H9 (cell line): ENCODE measurements at regions not wholly inside any gene's neighbourhood (a gene's known extent, or its start where the extent isn't known, plus 50 kb on each side); places are given as distances from the start of the nearest gene placed in this dataset.

Source experiments
- DNase-seq: peaks from one replicate; pipeline ENCODE4 v3.0.0-alpha.2; 2017
- H2AFZ ChIP-seq: one replicate; pipeline ENCODE4 v1.6.1; 2013; ENCODE audit warnings: mild to moderate bottlenecking, low read length, control low read depth, moderate library complexity
- H2AK5ac ChIP-seq: 2 replicates; pipeline ENCODE4 v1.6.1; 2013; ENCODE audit warnings: low read length, control low read depth, mixed read lengths; ENCODE audit not compliant: insufficient read length
- H2BK120ac ChIP-seq: one replicate; pipeline ENCODE4 v1.6.1; 2013; ENCODE audit warnings: low read depth, mild to moderate bottlenecking, low read length, control low read depth, inconsistent platforms; ENCODE audit not compliant: poor library complexity, severe bottlenecking
- H2BK12ac ChIP-seq: 2 replicates; pipeline ENCODE4 v1.6.1; 2013; ENCODE audit warnings: low read length, control low read depth, mixed read lengths, low read depth; ENCODE audit not compliant: insufficient read length
- H2BK15ac ChIP-seq: 2 replicates; pipeline ENCODE4 v1.6.1; 2013; ENCODE audit warnings: low read depth, low read length, control low read depth
- H2BK20ac ChIP-seq: one replicate; pipeline ENCODE4 v1.6.1; 2013; ENCODE audit warnings: low read depth, mild to moderate bottlenecking, low read length, control low read depth, inconsistent platforms; ENCODE audit not compliant: poor library complexity, severe bottlenecking
- H2BK5ac ChIP-seq: 2 replicates; pipeline ENCODE4 v1.6.1; 2013; ENCODE audit warnings: low read length, control low read depth, mixed read lengths; ENCODE audit not compliant: insufficient read length
- H3K14ac ChIP-seq: 2 replicates; pipeline ENCODE4 v1.6.1; 2013; ENCODE audit warnings: low read length, control low read depth; ENCODE audit not compliant: insufficient read depth
- H3K18ac ChIP-seq: 2 replicates; pipeline ENCODE4 v1.6.1; 2013; ENCODE audit warnings: low read depth, mild to moderate bottlenecking, mixed read lengths, low read length, control low read depth; ENCODE audit not compliant: insufficient read length
- H3K23ac ChIP-seq: 2 replicates; pipeline ENCODE4 v1.6.1; 2013; ENCODE audit warnings: low read length, control low read depth, mixed read lengths, low read depth; ENCODE audit not compliant: insufficient read length
- H3K23me2 ChIP-seq: 2 replicates; pipeline ENCODE4 v1.6.1; 2013; ENCODE audit warnings: low read depth, mild to moderate bottlenecking, mixed read lengths, low read length, control low read depth; ENCODE audit not compliant: insufficient read length, poor library complexity, severe bottlenecking
- H3K27ac ChIP-seq: 2 replicates; pipeline ENCODE4 v1.5.1; 2013; ENCODE audit warnings: low read length, control low read depth, mixed read lengths, low read depth; ENCODE audit not compliant: insufficient read length
- H3K27me3 ChIP-seq: 2 replicates; pipeline ENCODE4 v1.6.1; 2013; ENCODE audit warnings: low read length, control low read depth, inconsistent platforms; ENCODE audit not compliant: insufficient read depth
- H3K4ac ChIP-seq: 2 replicates; pipeline ENCODE4 v1.6.1; 2013; ENCODE audit warnings: low read depth, mild to moderate bottlenecking, control low read depth, inconsistent platforms, low read length, moderate library complexity
- H3K4me1 ChIP-seq: 2 replicates; pipeline ENCODE4 v1.6.1; 2013; ENCODE audit warnings: low read length, control low read depth, inconsistent platforms; ENCODE audit not compliant: insufficient read depth
- H3K4me2 ChIP-seq: 2 replicates; pipeline ENCODE4 v1.6.1; 2013; ENCODE audit warnings: low read length, control low read depth, mixed read lengths; ENCODE audit not compliant: insufficient read length, insufficient read depth
- H3K56ac ChIP-seq: 2 replicates; pipeline ENCODE4 v1.6.1; 2013; ENCODE audit warnings: low read depth, mild to moderate bottlenecking, mixed read lengths, low read length, control low read depth; ENCODE audit not compliant: insufficient read length
- H3K79me1 ChIP-seq: 2 replicates; pipeline ENCODE4 v1.6.1; 2013; ENCODE audit warnings: low read depth, mild to moderate bottlenecking, moderate library complexity, low read length, control low read depth, inconsistent platforms; ENCODE audit not compliant: insufficient read depth, poor library complexity, severe bottlenecking
- H3K79me2 ChIP-seq: 2 replicates; pipeline ENCODE4 v1.6.1; 2013; ENCODE audit warnings: low read length, control low read depth, inconsistent platforms; ENCODE audit not compliant: insufficient read depth
- H3K9ac ChIP-seq: 2 replicates; pipeline ENCODE4 v1.6.1; 2013; ENCODE audit warnings: low read length, control low read depth, mixed read lengths; ENCODE audit not compliant: insufficient read length; ENCODE audit errors: extremely low read depth
- H3K9me3 ChIP-seq: one replicate; pipeline ENCODE4 v1.6.1; 2013; ENCODE audit warnings: low read depth, low read length, inconsistent platforms; ENCODE audit not compliant: control insufficient read depth
- H3T11ph ChIP-seq: one replicate; pipeline ENCODE4 v1.6.1; 2013; ENCODE audit warnings: mild to moderate bottlenecking, low read length, control low read depth, inconsistent platforms
- H4K20me1 ChIP-seq: one replicate; pipeline ENCODE4 v1.6.1; 2013; ENCODE audit not compliant: control insufficient read depth, insufficient read length, insufficient read depth
- H4K5ac ChIP-seq: 2 replicates; pipeline ENCODE4 v1.6.1; 2013; ENCODE audit warnings: low read depth, mild to moderate bottlenecking, mixed read lengths, low read length, control low read depth; ENCODE audit not compliant: insufficient read length
- H4K8ac ChIP-seq: replicated peaks from 2 replicates; pipeline ENCODE4 v1.6.1; 2013; ENCODE audit warnings: low read length, control low read depth, mixed read lengths, low read depth; ENCODE audit not compliant: insufficient read length
- H4K91ac ChIP-seq: 2 replicates; pipeline ENCODE4 v1.6.1; 2013; ENCODE audit warnings: low read depth, mild to moderate bottlenecking, moderate library complexity, mixed read lengths, low read length, control low read depth; ENCODE audit not compliant: insufficient read length
- H3K27ac Mint-ChIP-seq, 3 experiments: 2 replicates in 2 of 3; 3 replicates in 1 of 3; pipeline ENCODE4 v1.8.0; 2020 to 2021; ENCODE audit warnings: mixed read lengths in 3 of 3, mild to moderate bottlenecking in 1 of 3, moderate library complexity in 1 of 3
- H3K27me3 Mint-ChIP-seq: 2 replicates; pipeline ENCODE4 v1.8.0; 2021; ENCODE audit warnings: low read depth, mild to moderate bottlenecking, moderate library complexity, mixed read lengths
- H3K36me3 Mint-ChIP-seq, 3 experiments: 2 replicates in 2 of 3; 3 replicates in 1 of 3; pipeline ENCODE4 v1.8.0; 2020 to 2021; ENCODE audit warnings: low read depth in 3 of 3, mixed read lengths in 3 of 3; ENCODE audit not compliant: insufficient read depth in 1 of 3
- H3K4me1 Mint-ChIP-seq, 2 experiments: 2 replicates each; pipeline ENCODE4 v1.8.0; 2020; ENCODE audit warnings: mixed read lengths in 2 of 2
- H3K4me3 Mint-ChIP-seq, 2 experiments: 2 replicates in 1 of 2; 3 replicates in 1 of 2; pipeline ENCODE4 v1.8.0; 2020 to 2021; ENCODE audit warnings: mild to moderate bottlenecking in 2 of 2, mixed read lengths in 2 of 2, moderate library complexity in 1 of 2
- H3K9me3 Mint-ChIP-seq, 2 experiments: 2 replicates in 1 of 2; 3 replicates in 1 of 2; pipeline ENCODE4 v1.8.0; 2020; ENCODE audit warnings: mild to moderate bottlenecking in 2 of 2, mixed read lengths in 2 of 2, moderate library complexity in 1 of 2
- CTCF ChIP-seq: fragments of 200-600 bp; sonication (generic); conservative IDR thresholded peaks from 3 replicates; pipeline ENCODE4 v1.8.0; 2021; ENCODE audit warnings: antibody characterized with exemption, mild to moderate bottlenecking
- WGBS: extraction: QIAGEN DNeasy Blood & Tissue Kit; methylation state at CpG from one replicate; pipeline ENCODE4 v1.1.7; 2013; ENCODE audit warnings: missing lambda C conversion rate, low lambda C conversion rate, mixed read lengths; ENCODE audit not compliant: insufficient read length; ENCODE audit errors: extremely low coverage; 5-methylcytosine and 5-hydroxymethylcytosine counted together

GRCh38 chr5:82655078-82655477 lies 376.9 kb upstream of the RPS23 start:
- Histone ChIP-seq H3K9ac (no peak overlapping the region), H3K14ac (peak overlapping the region; percentile 4; the same call in 1 of the 2 replicates), H3K4me2 (no peak overlapping the region), H2BK5ac (no peak overlapping the region), H2BK120ac (no peak overlapping the region), H2AK5ac (no peak overlapping the region), H4K20me1 (no peaks in the 10 kb centered on the region), H4K5ac (no peak overlapping the region), H2BK12ac (no peak overlapping the region), H3K18ac (no peak overlapping the region), H2BK20ac (no peak overlapping the region), H3K23me2 (no peaks in the 10 kb centered on the region), H3K27me3 (no peaks in the 10 kb centered on the region), H3K4me1 (no peaks in the 10 kb centered on the region), H3K23ac (no peak overlapping the region), H2AFZ (no peak overlapping the region), H4K91ac (no peak overlapping the region), H3K4ac (no peak overlapping the region), H3K56ac (no peak overlapping the region), H3T11ph (no peak overlapping the region), H3K79me2 (no peaks in the 10 kb centered on the region), H3K27ac (no peak overlapping the region), H3K79me1 (no peaks in the 10 kb centered on the region), H3K9me3 (no peaks in the 10 kb centered on the region), H2BK15ac (no peak overlapping the region), H4K8ac (no peak overlapping the region)
- H3K9me3 Mint-ChIP-seq, result no peaks in the 10 kb centered on the region
- H3K36me3 Mint-ChIP-seq, result no peaks in the 10 kb centered on the region
- H3K4me3 Mint-ChIP-seq, result no peak overlapping the region
- no CpG with 5 or more reads among the region's 7 CpGs for WGBS
- DNase-seq, result no peak
- H3K27me3 Mint-ChIP-seq, result no peaks in the 10 kb centered on the region
- no peak overlapping the region for H3K27ac Mint-ChIP-seq
- H3K4me1 Mint-ChIP-seq, result peaks cover 0 to 4% of the 10 kb centered on the region in 2 experiments; a peak in 1 of 4 replicates
- TF ChIP-seq CTCF, result no peak
